Transverse colon (tissue), 4 donors: ENCODE measurements at regions not wholly inside any gene's neighbourhood (a gene's known extent, or its start where the extent isn't known, plus 50 kb on each side); places are given as distances from the start of the nearest gene placed in this dataset.
"Not testable (repeated sequence)": the region's sequence is repeated elsewhere in the genome, so short reads cannot be mapped to it uniquely, and the experiment has no call there.

Source experiments
- DNase-seq: peaks from one replicate; pipeline ENCODE4 v3.0.0-alpha.2; 2019
- H3K27ac ChIP-seq, 4 donors: fragments of 200-600 bp; sonication (generic); 2 replicates each; pipeline ENCODE4 v1.5.1; 2016 to 2018; ENCODE audit warnings: inconsistent platforms in 4 of 4
- H3K27me3 ChIP-seq: fragments of 200-600 bp; sonication (generic); 2 replicates; pipeline ENCODE4 v1.5.1; 2017; ENCODE audit warnings: inconsistent platforms
- H3K36me3 ChIP-seq, 4 donors: fragments of 200-600 bp; sonication (generic); 2 replicates each; pipeline ENCODE4 v1.5.1; 2017 to 2019; ENCODE audit warnings: inconsistent platforms in 4 of 4
- H3K4me1 ChIP-seq, 4 donors: fragments of 200-600 bp; sonication (generic); 2 replicates each; pipeline ENCODE4 v1.5.1; 2017 to 2020; ENCODE audit warnings: inconsistent platforms in 4 of 4
- H3K4me3 ChIP-seq, 4 donors: fragments of 200-600 bp; sonication (generic); 1 replicate in 1 of 4; 2 replicates in 3 of 4; pipeline versions ENCODE4 v1.5.1 to v1.6.1; 2017 to 2019; ENCODE audit warnings: inconsistent platforms in 4 of 4
- H3K9me3 ChIP-seq, 2 donors: fragments of 200-600 bp; sonication (generic); 2 replicates each; pipeline ENCODE4 v1.5.1; 2017 to 2019; ENCODE audit warnings: inconsistent platforms in 2 of 2
- EP300 ChIP-seq: sonication (generic); formaldehyde crosslinking; IDR thresholded peaks from one replicate; pipeline ENCODE4 v1.6.1; 2017; ENCODE audit warnings: antibody characterized with exemption, low read depth
- POLR2A ChIP-seq: fragments of 450-650 bp; IDR thresholded peaks from one replicate; pipeline ENCODE4 v1.6.1; 2016; ENCODE audit warnings: antibody characterized with exemption, mild to moderate bottlenecking, moderate library complexity
- POLR2AphosphoS5 ChIP-seq, 3 donors: sonication (generic); formaldehyde crosslinking; IDR thresholded peaks; one replicate each; pipeline ENCODE4 v1.6.1; 2016; ENCODE audit warnings: antibody characterized with exemption in 3 of 3
- WGBS, 2 donors: methylation state at CpG; one replicate each; pipeline ENCODE4 v1.1.5; 2018; ENCODE audit warnings: low coverage in 1 of 2; 5-methylcytosine and 5-hydroxymethylcytosine counted together
- in situ Hi-C, 4 donors: fragments of 200-750 bp; cut with MboI; loops; one replicate each; pipeline versions ENCODE4 v1.15.0 to v1.15.1; 2017; ENCODE audit warnings: low sequenced_read_pairs in 3 of 4, low pct_ligation_motif_present in 1 of 4, low pct_unique_long_range_greater_than_20kb in 1 of 4
- intact Hi-C: fragments of 100-400 bp; cut with DNase I; formaldehyde crosslinking; loops from one replicate; pipeline ENCODE4 v1.15.1; 2023; ENCODE audit warnings: low total_unique reads
- TF ChIP-seq, protein P1 (sequence below), 5 experiments: fragments of 200-600 bp in 3 of 5; fragments of 450-650 bp in 2 of 5; sonication (generic) in 3 of 5; IDR thresholded peaks; 1 replicate in 2 of 5; 2 replicates in 3 of 5; pipeline ENCODE4 v1.5.1; 2016 to 2017; ENCODE audit warnings: antibody characterized with exemption in 5 of 5, inconsistent platforms in 3 of 5, mild to moderate bottlenecking in 2 of 5, moderate library complexity in 1 of 5

- H3K27me3 ChIP-seq = no peaks in the 10 kb centered on the region
- no peak for DNase-seq
- H3K4me3 ChIP-seq = no peak overlapping the region
- intact Hi-C loops = no loop called here
- in situ Hi-C loops = no loop called here
- no peak overlapping the region for H3K27ac ChIP-seq
- H3K36me3 ChIP-seq = no peaks in the 10 kb centered on the region
- H3K9me3 ChIP-seq = no peaks in the 10 kb centered on the region
- no peaks in the 10 kb centered on the region for H3K4me1 ChIP-seq
- 62 to 77% methylated on average over 3 of the region's 3 CpGs for WGBS, 2 donors
- TF ChIP-seq, protein P1, sequence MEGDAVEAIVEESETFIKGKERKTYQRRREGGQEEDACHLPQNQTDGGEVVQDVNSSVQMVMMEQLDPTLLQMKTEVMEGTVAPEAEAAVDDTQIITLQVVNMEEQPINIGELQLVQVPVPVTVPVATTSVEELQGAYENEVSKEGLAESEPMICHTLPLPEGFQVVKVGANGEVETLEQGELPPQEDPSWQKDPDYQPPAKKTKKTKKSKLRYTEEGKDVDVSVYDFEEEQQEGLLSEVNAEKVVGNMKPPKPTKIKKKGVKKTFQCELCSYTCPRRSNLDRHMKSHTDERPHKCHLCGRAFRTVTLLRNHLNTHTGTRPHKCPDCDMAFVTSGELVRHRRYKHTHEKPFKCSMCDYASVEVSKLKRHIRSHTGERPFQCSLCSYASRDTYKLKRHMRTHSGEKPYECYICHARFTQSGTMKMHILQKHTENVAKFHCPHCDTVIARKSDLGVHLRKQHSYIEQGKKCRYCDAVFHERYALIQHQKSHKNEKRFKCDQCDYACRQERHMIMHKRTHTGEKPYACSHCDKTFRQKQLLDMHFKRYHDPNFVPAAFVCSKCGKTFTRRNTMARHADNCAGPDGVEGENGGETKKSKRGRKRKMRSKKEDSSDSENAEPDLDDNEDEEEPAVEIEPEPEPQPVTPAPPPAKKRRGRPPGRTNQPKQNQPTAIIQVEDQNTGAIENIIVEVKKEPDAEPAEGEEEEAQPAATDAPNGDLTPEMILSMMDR (IDR thresholded peaks at IDR 0.05) = no peak
- TF ChIP-seq POLR2A (no peak), EP300 (no peak), POLR2AphosphoS5 (IDR thresholded peaks at IDR 0.05) (no peak)
Measured at GRCh38 chr2:34724107-34724506, 1125.0 kb upstream of the FAM98A start.

- Histone ChIP-seq H3K4me1 (no peaks in the 10 kb centered on the region), H3K27ac (no peak overlapping the region), H3K9me3 (no peaks in the 10 kb centered on the region), H3K36me3 (no peaks in the 10 kb centered on the region), H3K4me3 (no peak overlapping the region), H3K27me3 (no peaks in the 10 kb centered on the region)
- no peak for DNase-seq
- TF ChIP-seq POLR2AphosphoS5 (IDR thresholded peaks at IDR 0.05) (no peak), POLR2A (no peak), EP300 (no peak)
- TF ChIP-seq, protein P1 (IDR thresholded peaks at IDR 0.05) = no peak
- in situ Hi-C loops = no loop called here
- intact Hi-C loops = no loop called here
- WGBS, 2 donors = 76 to 100% methylated on average over 1 of the region's 1 CpG
Measured at GRCh38 chr2:34723683-34724082, 1124.6 kb upstream of the FAM98A start.

DNA sequence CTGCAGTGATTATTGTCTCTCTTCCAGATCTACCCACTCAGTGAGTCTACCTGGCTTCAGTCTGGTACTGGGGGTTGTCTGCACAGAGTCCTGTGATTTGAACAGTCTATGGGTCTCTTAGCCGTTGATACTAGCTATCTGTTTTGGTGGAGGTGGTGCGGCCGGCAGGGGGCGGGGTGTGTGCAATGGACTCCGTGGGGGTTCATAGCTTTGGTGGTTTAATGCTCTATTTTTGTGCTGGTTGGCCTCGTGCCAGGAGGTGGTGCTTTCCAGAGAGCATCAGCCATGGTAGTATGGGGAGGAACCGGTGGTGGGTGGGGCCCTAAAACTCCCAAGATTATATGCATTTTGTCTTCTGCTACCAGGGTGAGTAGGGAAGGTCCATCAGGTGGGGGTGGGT, 1120.1 kb upstream of the FAM98A start:
- in situ Hi-C loops (no loop called here), intact Hi-C loops (no loop called here)
- DNase-seq = no peak
- 81% methylated on average over 7 of the region's 7 CpGs; no CpG with 5 or more reads in 1 of the 2 donors for WGBS, 2 donors
- TF ChIP-seq POLR2AphosphoS5 (IDR thresholded peaks at IDR 0.05) = no peak
- TF ChIP-seq, protein P1 (IDR thresholded peaks at IDR 0.05) = no peak
- no peak for TF ChIP-seq EP300
- no peak for TF ChIP-seq POLR2A
- H3K4me3 ChIP-seq = no peak overlapping the region
- H3K36me3 ChIP-seq = no peaks in the 10 kb centered on the region
- no peaks in the 10 kb centered on the region for H3K4me1 ChIP-seq
- no peak overlapping the region for H3K27ac ChIP-seq
- H3K27me3 ChIP-seq = no peaks in the 10 kb centered on the region
- H3K9me3 ChIP-seq = no peaks in the 10 kb centered on the region

- WGBS, 2 donors = 42 to 46% methylated on average over 4 to 6 of the region's 6 CpGs
- in situ Hi-C loops (no loop called here), intact Hi-C loops (no loop called here)
- no peaks in the 10 kb centered on the region for H3K27me3 ChIP-seq
- H3K9me3 ChIP-seq = no peaks in the 10 kb centered on the region
- no peak overlapping the region for H3K27ac ChIP-seq
- H3K4me3 ChIP-seq = no peak overlapping the region
- TF ChIP-seq EP300 = no peak
- no peak for TF ChIP-seq POLR2AphosphoS5 (IDR thresholded peaks at IDR 0.05)
- no peaks in the 10 kb centered on the region for H3K36me3 ChIP-seq
- no peak for DNase-seq
- H3K4me1 ChIP-seq = no peaks in the 10 kb centered on the region
Measured at GRCh38 chr2:34705551-34706247, 1106.6 kb upstream of the FAM98A start.

GRCh38 chr2:34703292-34703691, 1104.2 kb upstream of the FAM98A start:
- intact Hi-C loops (no loop called here), in situ Hi-C loops (no loop called here)
- Histone ChIP-seq H3K27me3 (no peaks in the 10 kb centered on the region), H3K36me3 (no peaks in the 10 kb centered on the region), H3K4me1 (no peaks in the 10 kb centered on the region), H3K4me3 (no peak overlapping the region), H3K9me3 (no peaks in the 10 kb centered on the region), H3K27ac (no peak overlapping the region)
- no peak for DNase-seq
- TF ChIP-seq EP300 = no peak
- no peak for TF ChIP-seq POLR2AphosphoS5 (IDR thresholded peaks at IDR 0.05)
- no peak for TF ChIP-seq POLR2A
- TF ChIP-seq, protein P1 (IDR thresholded peaks at IDR 0.05) = no peak
- 21% methylated on average over 2 of the region's 2 CpGs for WGBS, 2 donors

GRCh38 chr2:34702391-34702790, 1103.3 kb upstream of the FAM98A start:
- 71% methylated on average over 6 of the region's 6 CpGs; no CpG with 5 or more reads in 1 of the 2 donors for WGBS, 2 donors
- H3K36me3 ChIP-seq = not testable (repeated sequence)

GRCh38 chr2:34677591-34677990, 1078.5 kb upstream of the FAM98A start:
- H3K4me1 ChIP-seq, H3K27me3 ChIP-seq, H3K4me3 ChIP-seq, H3K27ac ChIP-seq, H3K36me3 ChIP-seq, H3K9me3 ChIP-seq, intact Hi-C loops, DNase-seq, in situ Hi-C loops: not testable (repeated sequence)
- 88% methylated on average over 12 of the region's 12 CpGs; no CpG with 5 or more reads in 1 of the 2 donors for WGBS, 2 donors

More at GRCh38 chr2:34702391-34702790, 1103.3 kb upstream of the FAM98A start:
- H3K27me3 ChIP-seq, H3K4me1 ChIP-seq, intact Hi-C loops, H3K9me3 ChIP-seq, in situ Hi-C loops, H3K27ac ChIP-seq, DNase-seq, H3K4me3 ChIP-seq: not testable (repeated sequence)
